Esophagus muscularis mucosa (tissue), 3 donors: ENCODE measurements at regions not wholly inside any gene's neighbourhood (a gene's known extent, or its start where the extent isn't known, plus 50 kb on each side); places are given as distances from the start of the nearest gene placed in this dataset.

Source experiments
- CTCF ChIP-seq, 3 experiments: fragments of 200-600 bp in 2 of 3; fragments of 450-650 bp in 1 of 3; sonication (generic) in 2 of 3; IDR thresholded peaks; one replicate each; pipeline ENCODE4 v1.5.1; 2017 to 2019; ENCODE audit warnings: antibody characterized with exemption in 3 of 3, mild to moderate bottlenecking in 2 of 3, moderate library complexity in 1 of 3
- EP300 ChIP-seq: sonication (generic); formaldehyde crosslinking; IDR thresholded peaks from one replicate; pipeline ENCODE4 v1.6.1; 2017; ENCODE audit warnings: antibody characterized with exemption

GRCh38 chr1:239711768-239712167, 325.4 kb downstream of the CHRM3 start:
- TF ChIP-seq CTCF (IDR thresholded peaks at IDR 0.05) (no peak), EP300 (no peak)
